GM21576 (cell line): ENCODE measurements at regions not wholly inside any gene's neighbourhood (a gene's known extent, or its start where the extent isn't known, plus 50 kb on each side); places are given as distances from the start of the nearest gene placed in this dataset.
A peak's percentile ranks its signal among the peaks of the same experiment; 100 is the strongest.

Experiments
- ATAC-seq: cut with Tn5 transposase; IDR thresholded peaks from one replicate; pipeline ENCODE4 v1.9.1; 2021; ENCODE audit warnings: mild to moderate bottlenecking, moderate library complexity; ENCODE audit not compliant: unreplicated experiment

- ATAC-seq: no peak
These were observed 556.6 kb downstream of the TLE1 start for GRCh38 chr9:81132796-81133195.

- ATAC-seq: no peak
These were observed 557.0 kb downstream of the TLE1 start for GRCh38 chr9:81132318-81132717.

GRCh38 chr9:81128701-81129100 lies 560.6 kb downstream of the TLE1 start:
- no peak for ATAC-seq

- ATAC-seq: no peak
These were observed 563.8 kb downstream of the TLE1 start for GRCh38 chr9:81125446-81126092.

- no peak for ATAC-seq
These were observed 565.8 kb downstream of the TLE1 start for GRCh38 chr9:81123526-81123925.

GRCh38 chr9:81122749-81123148 lies 566.6 kb downstream of the TLE1 start:
- no peak for ATAC-seq

GRCh38 chr9:81119591-81119990 lies 569.8 kb downstream of the TLE1 start:
- ATAC-seq: no peak

- no peak for ATAC-seq
These were observed 570.9 kb downstream of the TLE1 start for GRCh38 chr9:81118416-81118815.

GRCh38 chr9:81116340-81117137 lies 572.8 kb downstream of the TLE1 start:
- no peak for ATAC-seq

- ATAC-seq: peak; percentile 45
These were observed 575.8 kb downstream of the TLE1 start for GRCh38 chr9:81113453-81114124.

GRCh38 chr9:81112627-81113452 lies 576.5 kb downstream of the TLE1 start:
- no peak for ATAC-seq

- no peak for ATAC-seq
These were observed 580.5 kb downstream of the TLE1 start for GRCh38 chr9:81108821-81109220.

- no peak for ATAC-seq
These were observed 581.0 kb downstream of the TLE1 start for GRCh38 chr9:81108391-81108790.

GRCh38 chr9:81103597-81104471 lies 585.5 kb downstream of the TLE1 start:
- no peak for ATAC-seq

- no peak for ATAC-seq
These were observed 592.1 kb downstream of the TLE1 start for GRCh38 chr9:81097131-81097847.

- no peak for ATAC-seq
These were observed 592.7 kb downstream of the TLE1 start for GRCh38 chr9:81096625-81097024.

- no peak for ATAC-seq
These were observed 597.3 kb downstream of the TLE1 start for GRCh38 chr9:81092057-81092456.

GRCh38 chr9:81088341-81088740 lies 601.0 kb downstream of the TLE1 start:
- ATAC-seq: no peak

GRCh38 chr9:81086416-81086815 lies 602.9 kb downstream of the TLE1 start:
- ATAC-seq: no peak
